ENCODE measurements at regions not wholly inside any gene's neighbourhood (a gene's known extent, or its start where the extent isn't known, plus 50 kb on each side); places are given as distances from the start of the nearest gene placed in this dataset.

GRCh38 chr10:9158675-9159074, 1104.2 kb downstream of the GATA3 start:
- intact Hi-C loops (cut with micrococcal nuclease) = no loop called here
- no peak overlapping the region for H3K4me3 ChIP-seq (replicated peaks in 1 of 2; ENCODE audit: low read depth in 1 of 2, low read length in 2 of 2)
- ATAC-seq = no peak
- TF ChIP-seq SIN3A (IDR thresholded peaks at IDR 0.05; ENCODE audit: low read depth) (no peak), ZFX (IDR thresholded peaks at IDR 0.05) (no peak), EZH2phosphoT487 (IDR thresholded peaks at IDR 0.05; ENCODE audit: borderline replicate concordance) (no peak), TCF7L2 (IDR thresholded peaks at IDR 0.05; ENCODE audit: borderline replicate concordance, extremely low read depth, insufficient read depth, insufficient read length) (no peak), REST (IDR thresholded peaks at IDR 0.05; ENCODE audit: low read depth) (no peak), CTCF (IDR thresholded peaks at IDR 0.05 in 2 of 3, conservative IDR thresholded peaks at IDR 0.05 in 1 of 3; ENCODE audit: borderline replicate concordance in 1 of 3, insufficient read depth in 1 of 3, low read depth in 2 of 3, low read length in 2 of 3) (no peak), CBX3 (IDR thresholded peaks at IDR 0.05; ENCODE audit: low read depth) (no peak), POLR2A (IDR thresholded peaks at IDR 0.05; ENCODE audit: borderline replicate concordance, extremely low read depth, insufficient read depth, insufficient read length) (no peak), SP1 (IDR thresholded peaks at IDR 0.05; ENCODE audit: low read depth) (no peak), YY1 (IDR thresholded peaks at IDR 0.05; ENCODE audit: extremely low read depth, insufficient replicate concordance, low read depth, low read length) (no peak), ZNF274 (IDR thresholded peaks at IDR 0.05; ENCODE audit: low read depth, low read length) (no peak), EGR1 (IDR thresholded peaks at IDR 0.05; ENCODE audit: low read depth) (no peak), JUND (IDR thresholded peaks at IDR 0.05) (no peak)
- H2AFZ ChIP-seq (ENCODE audit: low read depth, low read length, poor library complexity, severe bottlenecking) = no peak overlapping the region
- no peaks in the 10 kb centered on the region for H4K20me1 ChIP-seq (ENCODE audit: insufficient read depth)
- H3K4me1 ChIP-seq (ENCODE audit: control insufficient read depth in 1 of 2, insufficient read depth in 2 of 2, low read length in 2 of 2) = no peaks in the 10 kb centered on the region
- H3K9me2 ChIP-seq (ENCODE audit: insufficient read depth) = no peaks in the 10 kb centered on the region
- no peak overlapping the region for H3K9ac ChIP-seq (ENCODE audit: low read length)
- ChIA-PET CTCF (no interaction called here), RAD21 (ENCODE audit: low non-redundant PET in 1 of 2, low total read pairs in 2 of 2, uncharacterized antibody in 2 of 2, unreplicated experiment in 2 of 2) (no interaction called here), POLR2A (no interaction called here)
- H3K79me2 ChIP-seq (ENCODE audit: insufficient read depth, low read length) = no peaks in the 10 kb centered on the region
- DNase-seq (ENCODE audit: low read depth, low spot score) = no peak
- BruUV-seq (replicated peaks) = no TSS peak
- no peak overlapping the region for H3K27ac ChIP-seq (ENCODE audit: low read depth, low read length)
- no peak overlapping the region for H3K4me2 ChIP-seq (ENCODE audit: low read length)
- H3K27me3 ChIP-seq (ENCODE audit: insufficient read depth, low read length) = no peaks in the 10 kb centered on the region
- no peaks in the 10 kb centered on the region for H3K36me3 ChIP-seq (ENCODE audit: control insufficient read depth in 1 of 2, insufficient read depth in 2 of 2, low read length in 2 of 2)
- H3K9me3 ChIP-seq (ENCODE audit: control insufficient read depth in 1 of 2, insufficient read depth in 1 of 2, low read depth in 1 of 2, low read length in 2 of 2) = peaks cover 7 to 22% of the 10 kb centered on the region in 2 experiments; a peak in 2 of 4 replicates

Data from HCT116 (cell line).